ENCODE measurements at regions not wholly inside any gene's neighbourhood (a gene's known extent, or its start where the extent isn't known, plus 50 kb on each side); places are given as distances from the start of the nearest gene placed in this dataset.
A peak's percentile ranks its signal among the peaks of the same experiment; 100 is the strongest.

DNA sequence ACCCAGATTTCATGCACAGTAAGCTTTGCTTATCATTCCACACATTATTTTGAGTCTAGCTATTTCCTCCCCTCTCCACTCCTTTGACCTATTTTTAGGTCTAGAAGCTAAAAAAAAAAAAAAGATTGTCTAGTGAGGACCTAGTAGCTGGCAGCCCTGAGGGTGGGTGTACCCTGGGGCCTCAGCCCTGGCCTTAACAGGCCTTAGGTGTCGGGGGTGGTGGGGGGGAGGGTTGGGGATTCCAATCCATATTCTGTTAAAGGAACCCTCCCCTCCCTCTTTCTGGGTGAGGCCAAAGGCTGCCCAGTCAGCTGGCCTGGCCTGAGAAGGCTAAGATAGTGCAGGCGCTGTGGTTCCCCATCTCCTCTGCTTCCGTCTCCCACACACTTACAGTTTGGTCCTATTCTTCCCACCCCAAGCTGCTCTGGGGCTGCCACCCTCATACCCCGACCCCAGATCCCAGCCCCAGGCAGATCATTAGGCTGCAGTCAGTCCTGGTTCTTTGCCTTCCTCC is 65.5 kb upstream of the HK2 start:
- H3K27ac Mint-ChIP-seq: peak overlapping the region; percentile 18
- ATAC-seq (replicated peaks): no peak
- no peaks in the 10 kb centered on the region for H3K4me1 Mint-ChIP-seq
- no peaks in the 10 kb centered on the region for H3K9me3 Mint-ChIP-seq
- H3K4me3 Mint-ChIP-seq: no peak overlapping the region
- peaks cover 8% of the 10 kb centered on the region for H3K27me3 Mint-ChIP-seq
- no peaks in the 10 kb centered on the region for H3K36me3 Mint-ChIP-seq (ENCODE audit: low read depth)

DNA sequence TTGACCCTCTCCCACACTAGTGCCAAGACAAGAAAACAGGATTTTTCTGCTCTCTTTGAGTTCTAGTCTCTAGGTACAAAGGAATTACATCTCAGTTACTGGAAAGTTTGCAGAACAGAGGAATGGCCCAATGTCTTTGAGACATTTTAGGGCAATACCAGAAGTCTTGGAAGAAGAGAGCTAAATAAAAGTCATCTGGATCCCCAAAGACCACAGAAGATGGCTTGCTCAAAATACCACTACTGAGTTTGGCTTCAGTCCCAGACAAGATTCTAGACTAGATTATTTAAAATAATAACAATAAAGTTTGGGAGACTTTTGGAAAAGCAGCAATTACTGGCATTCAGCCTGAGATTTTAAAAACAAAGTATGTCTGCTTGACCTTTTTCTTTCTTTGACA is 61.9 kb upstream of the HK2 start:
- ATAC-seq (replicated peaks): no peak
- Mint-ChIP-seq H3K4me3 (no peak overlapping the region), H3K27ac (no peak overlapping the region), H3K27me3 (peaks cover 8% of the 10 kb centered on the region), H3K4me1 (no peaks in the 10 kb centered on the region), H3K9me3 (no peaks in the 10 kb centered on the region), H3K36me3 (ENCODE audit: low read depth) (no peaks in the 10 kb centered on the region)

DNA sequence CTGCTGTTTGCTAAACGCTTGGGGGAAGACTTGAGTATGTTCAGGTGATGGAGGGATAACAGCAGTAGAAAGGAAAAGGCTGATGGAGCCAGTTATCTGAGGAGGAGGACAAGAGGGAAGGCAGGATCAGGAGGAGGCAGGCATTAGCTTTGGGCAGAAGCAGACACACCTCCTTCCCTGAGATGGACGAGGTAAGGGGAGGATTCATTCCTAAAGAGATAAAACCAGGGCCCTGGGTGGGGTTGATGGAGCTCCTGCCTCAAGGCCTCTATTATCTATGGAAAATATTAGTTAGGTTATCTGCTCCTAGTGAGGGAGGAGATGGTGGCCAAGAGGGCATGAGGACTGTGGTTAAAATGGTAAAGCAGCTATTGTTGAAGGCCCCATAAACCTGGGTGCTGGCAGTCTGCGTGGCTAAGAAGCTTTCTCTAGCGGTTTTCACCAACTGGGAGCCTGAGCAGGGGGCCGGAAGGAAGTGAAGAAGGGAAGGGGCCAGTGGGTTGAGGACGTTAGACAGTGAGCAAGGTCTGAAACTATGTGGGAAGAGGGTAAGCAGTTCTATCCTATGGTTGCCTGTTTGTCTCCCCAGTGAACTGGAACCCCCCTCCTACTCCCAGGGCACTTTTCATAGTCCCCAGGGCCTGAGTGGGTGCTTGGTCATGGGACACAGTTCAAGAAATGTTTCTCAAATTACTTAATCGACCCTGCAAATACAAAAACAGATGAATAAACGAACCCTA is 56.6 kb upstream of the HK2 start:
- no peaks in the 10 kb centered on the region for H3K9me3 Mint-ChIP-seq
- H3K4me1 Mint-ChIP-seq: no peaks in the 10 kb centered on the region
- H3K27me3 Mint-ChIP-seq: no peaks in the 10 kb centered on the region
- H3K27ac Mint-ChIP-seq: peak overlapping the region; percentile 65
- no peaks in the 10 kb centered on the region for H3K36me3 Mint-ChIP-seq (ENCODE audit: low read depth)
- peak overlapping the region; percentile 42 for H3K4me3 Mint-ChIP-seq
- ATAC-seq (replicated peaks): peak; percentile 79

DNA sequence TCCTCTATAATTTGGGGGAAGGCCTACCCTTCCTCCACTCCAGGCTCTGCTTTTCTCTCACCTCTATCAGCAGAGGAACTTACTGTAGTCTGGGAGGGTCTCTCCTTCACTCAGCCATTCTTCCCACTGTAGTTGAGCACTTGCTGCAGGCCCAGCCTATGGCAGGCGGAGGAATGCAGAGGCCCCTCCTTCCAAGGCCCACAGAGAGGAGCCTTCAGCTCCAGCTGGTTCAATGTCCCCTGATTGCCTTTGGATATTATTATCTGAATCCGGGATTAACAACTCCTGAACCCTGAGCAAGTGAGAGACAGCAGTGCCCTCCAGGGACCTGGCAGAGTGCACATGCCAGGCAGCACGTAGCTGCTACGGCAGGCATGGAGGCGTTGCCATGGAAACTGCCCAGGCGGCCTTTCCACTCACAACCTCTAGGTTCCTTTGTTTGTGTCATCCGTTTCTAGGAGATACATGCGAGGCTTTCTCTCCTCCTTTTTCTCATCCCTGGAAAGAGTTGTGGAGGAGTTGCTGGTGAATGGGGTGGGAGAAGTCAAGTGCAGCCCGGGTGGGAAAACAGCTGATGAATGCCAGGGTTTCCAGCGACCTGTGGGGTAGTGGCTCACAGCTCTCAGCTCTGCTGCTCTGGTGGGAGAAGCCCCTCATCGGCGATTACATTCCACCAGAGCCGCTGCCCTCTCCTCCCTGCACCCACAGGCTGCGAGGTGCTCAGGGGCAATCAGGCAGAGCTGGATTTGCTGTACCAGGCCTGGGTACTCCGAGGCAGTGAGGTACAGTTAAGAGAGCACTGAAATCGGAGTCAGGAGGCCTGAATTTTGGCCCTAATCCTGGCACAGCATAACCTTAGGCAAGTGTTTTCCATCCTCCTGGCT is 55.3 kb upstream of the HK2 start:
- Mint-ChIP-seq H3K4me1 (no peaks in the 10 kb centered on the region), H3K9me3 (no peaks in the 10 kb centered on the region), H3K4me3 (peak overlapping the region; percentile 42), H3K27me3 (peaks cover 4% of the 10 kb centered on the region), H3K27ac (peak overlapping the region; percentile 71), H3K36me3 (ENCODE audit: low read depth) (no peaks in the 10 kb centered on the region)
- peak; percentile 44 for ATAC-seq (replicated peaks)

GRCh38 chr2:74779265-74779558 is 54.7 kb upstream of the HK2 start:
- no peaks in the 10 kb centered on the region for H3K9me3 Mint-ChIP-seq
- ATAC-seq (replicated peaks): no peak
- H3K27me3 Mint-ChIP-seq: peaks cover 6% of the 10 kb centered on the region
- no peak overlapping the region for H3K27ac Mint-ChIP-seq
- no peaks in the 10 kb centered on the region for H3K36me3 Mint-ChIP-seq (ENCODE audit: low read depth)
- no peaks in the 10 kb centered on the region for H3K4me1 Mint-ChIP-seq
- no peak overlapping the region for H3K4me3 Mint-ChIP-seq

DNA sequence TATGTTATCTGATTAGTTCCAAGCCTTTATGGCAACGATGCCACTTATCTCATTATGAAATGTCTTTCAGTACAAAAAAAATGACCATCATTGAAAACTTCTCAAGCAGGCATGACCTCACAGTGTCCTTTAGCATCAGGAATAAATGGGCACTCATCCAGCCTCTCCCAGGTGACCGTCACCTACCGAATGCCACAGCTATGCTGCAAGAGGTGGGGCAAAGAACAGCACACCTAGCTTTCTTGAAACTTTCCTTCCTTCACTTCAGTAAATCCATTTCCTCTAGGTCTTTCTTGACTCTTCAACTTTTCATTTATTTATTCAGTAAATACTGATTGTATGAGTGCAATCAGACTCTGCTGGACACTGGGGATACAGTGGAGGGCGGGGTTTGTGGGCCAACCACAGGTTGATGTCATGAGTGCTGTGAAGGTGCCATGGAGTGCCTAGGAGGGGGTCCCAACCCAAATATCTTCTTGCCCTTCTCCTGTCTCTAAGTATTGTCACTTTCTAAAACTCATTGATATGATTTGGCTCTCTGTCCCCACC is 54.3 kb upstream of the HK2 start:
- Mint-ChIP-seq H3K9me3 (no peaks in the 10 kb centered on the region), H3K4me1 (no peaks in the 10 kb centered on the region), H3K4me3 (no peak overlapping the region), H3K27me3 (peaks cover 6% of the 10 kb centered on the region), H3K27ac (no peak overlapping the region), H3K36me3 (ENCODE audit: low read depth) (no peaks in the 10 kb centered on the region)
- ATAC-seq (replicated peaks): no peak
